Activated CD4-positive, alpha-beta T cell treated with anti-CD3 and anti-CD28 coated beads, Interleukin-10, Interleukin-2, amounts not matched to agents 100 ng/mL and 50 ng/mL, durations not matched to agents 16 hours and 8 hours (primary cell): ENCODE measurements at regions not wholly inside any gene's neighbourhood (a gene's known extent, or its start where the extent isn't known, plus 50 kb on each side); places are given as distances from the start of the nearest gene placed in this dataset.

Experiments
- DNase-seq: peaks from one replicate; pipeline ENCODE4 v3.0.0-alpha.2; 2020

DNA sequence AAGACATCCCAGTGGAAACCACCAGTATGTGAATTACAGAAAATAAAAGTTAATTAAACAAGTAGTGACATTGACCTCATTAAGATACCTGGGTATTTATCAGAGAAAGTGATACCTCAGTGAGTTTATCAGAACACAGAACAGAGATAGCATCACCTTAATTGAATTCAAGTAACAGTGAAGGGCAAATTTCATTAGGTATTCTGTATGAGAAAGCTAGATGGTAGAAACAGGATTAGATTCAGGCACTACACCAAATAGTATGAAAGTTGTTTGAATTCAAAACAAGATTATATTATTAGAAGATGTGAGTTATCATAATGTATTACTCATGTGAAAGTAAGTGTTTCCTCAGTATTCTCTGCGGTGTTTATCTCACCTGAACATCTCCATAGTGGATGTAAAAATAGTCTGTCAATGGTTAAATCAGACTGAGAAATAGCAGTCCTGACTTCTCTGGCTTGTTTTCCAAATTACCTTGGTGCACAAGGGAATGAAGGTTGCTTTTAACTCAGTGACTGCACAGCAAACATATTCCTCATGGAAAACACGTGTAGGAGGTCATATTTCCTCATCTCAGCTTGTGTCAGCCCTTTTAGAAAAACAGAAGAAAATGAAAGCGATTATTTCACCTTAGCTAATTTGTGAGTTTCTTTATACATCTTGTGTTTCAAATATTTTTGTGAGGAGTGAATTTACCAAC lies 79.9 kb upstream of the PCDH18 start:
- no peak for DNase-seq

DNA sequence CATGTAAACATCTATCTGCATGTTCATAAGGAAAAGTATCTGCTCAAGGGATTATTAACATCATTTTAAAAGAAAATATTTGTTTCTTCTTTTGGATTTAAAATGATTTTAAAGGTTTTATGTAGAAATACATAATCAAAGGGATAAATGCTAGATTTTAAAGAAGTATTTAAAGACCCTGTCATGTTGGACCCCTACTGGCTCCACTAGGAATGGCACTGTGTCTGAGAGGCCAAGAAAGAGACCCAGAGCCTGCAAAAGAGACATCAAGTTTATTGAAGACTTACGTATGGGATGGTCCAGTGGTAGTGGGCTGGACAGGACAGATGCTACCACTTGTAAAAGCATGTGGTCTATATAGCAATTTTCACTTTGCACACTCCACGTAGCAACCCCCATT lies 78.7 kb upstream of the PCDH18 start:
- no peak for DNase-seq

GRCh38 chr4:137609718-137610430 lies 77.6 kb upstream of the PCDH18 start:
- no peak for DNase-seq

DNA sequence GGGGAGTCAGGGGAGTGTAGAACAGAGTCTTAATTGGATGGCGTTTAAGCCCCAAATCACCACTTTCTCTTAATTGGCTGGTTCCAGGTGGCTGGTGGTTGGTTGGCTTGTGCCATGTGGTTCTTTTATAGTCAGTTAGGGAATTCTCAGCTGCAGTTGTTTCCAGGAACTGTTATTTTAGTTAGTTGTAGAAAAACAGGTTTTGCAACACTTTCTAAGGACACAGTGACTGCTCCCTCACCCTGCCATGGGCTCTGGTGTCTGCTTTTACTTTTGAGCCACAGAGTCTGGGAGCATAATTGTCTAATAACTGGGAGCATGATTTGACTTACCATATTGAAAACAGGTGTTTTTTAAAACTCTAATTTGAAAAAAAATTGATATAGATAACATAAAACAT lies 75.8 kb upstream of the PCDH18 start:
- no peak for DNase-seq

DNA sequence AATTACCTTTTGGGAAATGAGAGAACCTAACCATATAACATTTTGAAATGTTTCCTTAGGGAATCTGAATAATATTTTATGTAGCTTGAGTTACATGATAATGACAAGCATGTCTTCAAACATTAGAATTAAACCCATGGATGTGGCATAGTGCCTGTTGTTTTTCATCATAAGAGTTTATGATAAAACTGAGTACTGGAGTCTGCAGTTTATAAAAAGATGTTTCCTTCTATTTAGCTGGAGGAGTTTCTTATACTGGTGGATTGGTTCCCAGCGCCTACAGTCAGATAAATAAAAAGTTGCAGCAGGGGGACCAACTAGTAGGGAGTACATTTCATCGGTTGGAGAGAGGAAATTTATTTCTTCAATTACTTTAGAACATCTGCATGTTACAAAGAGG lies 70.1 kb upstream of the PCDH18 start:
- no peak for DNase-seq

- DNase-seq, result no peak
Observed at GRCh38 chr4:137601934-137602333, 69.6 kb upstream of the PCDH18 start.

- DNase-seq, result no peak
Observed at GRCh38 chr4:137599734-137600133, 67.4 kb upstream of the PCDH18 start.

GRCh38 chr4:137597752-137598430 lies 65.6 kb upstream of the PCDH18 start:
- no peak for DNase-seq

- DNase-seq, result no peak
Observed at GRCh38 chr4:137587796-137588195, 55.5 kb upstream of the PCDH18 start.

GRCh38 chr4:137583671-137584070 lies 51.4 kb upstream of the PCDH18 start:
- DNase-seq, result no peak
